HG03196 (cell line): ENCODE measurements at regions not wholly inside any gene's neighbourhood (a gene's known extent, or its start where the extent isn't known, plus 50 kb on each side); places are given as distances from the start of the nearest gene placed in this dataset.
"Not testable (repeated sequence)": the region's sequence is repeated elsewhere in the genome, so short reads cannot be mapped to it uniquely, and the experiment has no call there.

Experiments used
- ATAC-seq: cut with Tn5 transposase; IDR thresholded peaks from one replicate; pipeline ENCODE4 v1.9.1; 2021; ENCODE audit not compliant: unreplicated experiment

DNA sequence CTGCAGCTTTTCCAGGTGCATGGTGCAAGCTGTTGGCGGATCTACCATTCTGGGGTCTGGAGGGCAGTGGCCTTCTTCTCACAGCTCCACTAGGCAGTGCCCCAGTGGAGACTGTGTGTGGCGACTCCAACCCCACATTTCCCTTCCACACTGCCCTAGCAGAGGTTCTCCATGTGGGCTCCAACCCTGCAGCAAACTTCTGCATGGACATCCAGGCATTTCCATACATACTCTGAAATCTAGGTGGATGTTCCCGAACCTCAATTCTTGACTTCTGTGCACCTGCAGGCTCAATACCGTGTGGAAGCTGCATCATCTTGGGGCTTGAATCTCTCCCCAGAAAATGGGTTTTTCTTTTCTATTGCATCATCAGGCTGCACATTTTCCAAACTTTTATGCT is 160.2 kb upstream of the DYRK2 start:
- not testable (repeated sequence) for ATAC-seq

- ATAC-seq, result no peak
Observed at GRCh38 chr12:67489007-67489406, 159.5 kb upstream of the DYRK2 start.

GRCh38 chr12:67496581-67496980 is 152.0 kb upstream of the DYRK2 start:
- ATAC-seq, result no peak

- ATAC-seq, result no peak
Observed at GRCh38 chr12:67498991-67499390, 149.6 kb upstream of the DYRK2 start.

GRCh38 chr12:67501362-67501761 is 147.2 kb upstream of the DYRK2 start:
- ATAC-seq, result no peak

- ATAC-seq, result no peak
Observed at GRCh38 chr12:67504026-67504425, 144.5 kb upstream of the DYRK2 start.

- no peak for ATAC-seq
Observed at GRCh38 chr12:67506739-67507138, 141.8 kb upstream of the DYRK2 start.

DNA sequence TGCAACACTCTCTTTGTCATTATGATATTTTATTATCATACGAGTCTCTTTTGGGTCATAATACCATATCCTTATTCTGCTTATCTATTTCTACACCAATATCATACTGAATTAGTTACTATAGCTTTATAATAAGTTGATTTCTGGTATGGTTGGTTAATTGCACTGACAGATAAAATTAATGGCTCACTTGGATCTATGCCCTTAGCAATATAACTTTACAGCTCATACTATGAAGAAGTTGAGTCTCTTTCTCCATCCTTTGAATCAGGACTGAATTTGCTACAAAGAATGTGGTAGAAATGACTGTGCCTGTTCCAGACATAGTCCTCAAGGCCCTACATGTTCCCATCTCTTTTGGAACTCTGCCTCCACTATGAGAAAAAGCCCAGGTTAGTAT is 139.7 kb upstream of the DYRK2 start:
- no peak for ATAC-seq

- ATAC-seq, result no peak
Observed at GRCh38 chr12:67509666-67510386, 138.7 kb upstream of the DYRK2 start.

- no peak for ATAC-seq
Observed at GRCh38 chr12:67512061-67512460, 136.5 kb upstream of the DYRK2 start.

- ATAC-seq, result no peak
Observed at GRCh38 chr12:67514502-67514901, 134.0 kb upstream of the DYRK2 start.

GRCh38 chr12:67515679-67516340 is 132.7 kb upstream of the DYRK2 start:
- ATAC-seq, result peak; percentile 88

GRCh38 chr12:67517181-67517887 is 131.2 kb upstream of the DYRK2 start:
- ATAC-seq, result no peak

DNA sequence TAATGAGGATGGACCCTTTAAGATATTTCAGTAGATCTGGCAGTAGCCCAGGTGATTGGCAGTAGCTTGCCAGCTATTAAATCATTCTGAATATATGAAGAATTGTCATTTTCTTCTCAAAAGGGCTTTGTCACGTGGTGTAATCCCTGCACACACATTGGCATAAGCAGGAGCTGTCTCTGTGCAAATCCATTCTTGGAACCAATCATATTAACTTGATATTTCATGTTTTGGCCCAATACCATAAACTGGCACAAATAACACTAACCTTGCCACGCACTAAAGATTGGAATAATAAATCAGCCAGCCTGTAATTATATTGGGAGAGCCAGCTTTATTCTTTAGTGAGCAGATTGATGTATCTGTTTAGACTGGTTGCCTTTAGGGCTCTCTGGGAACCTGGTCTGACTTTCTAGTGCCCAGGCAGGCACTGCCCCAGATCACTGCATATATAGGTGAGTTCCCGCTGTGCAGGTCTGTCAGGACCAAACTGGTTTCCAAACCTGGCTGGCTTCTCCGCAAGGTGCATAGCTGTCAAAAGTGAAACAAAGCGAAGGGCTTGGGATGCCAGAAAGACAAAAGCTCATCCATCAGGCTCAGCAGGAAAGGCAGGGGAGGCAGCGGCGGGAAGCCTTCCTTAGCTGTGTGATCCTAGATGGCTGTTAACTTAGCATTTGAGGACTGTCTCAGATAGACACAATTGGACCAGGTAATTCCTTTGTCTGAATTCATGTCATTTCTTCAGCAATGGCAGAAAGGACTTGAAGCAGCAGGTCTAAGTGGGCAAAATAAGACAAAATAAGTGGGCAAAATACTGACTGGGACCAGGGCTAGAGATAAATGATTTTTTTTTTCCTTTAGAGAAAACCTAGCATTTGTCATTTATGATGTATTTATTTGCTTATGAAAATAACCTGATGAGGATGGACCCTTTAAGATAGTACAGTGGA is 128.8 kb upstream of the DYRK2 start:
- no peak for ATAC-seq

DNA sequence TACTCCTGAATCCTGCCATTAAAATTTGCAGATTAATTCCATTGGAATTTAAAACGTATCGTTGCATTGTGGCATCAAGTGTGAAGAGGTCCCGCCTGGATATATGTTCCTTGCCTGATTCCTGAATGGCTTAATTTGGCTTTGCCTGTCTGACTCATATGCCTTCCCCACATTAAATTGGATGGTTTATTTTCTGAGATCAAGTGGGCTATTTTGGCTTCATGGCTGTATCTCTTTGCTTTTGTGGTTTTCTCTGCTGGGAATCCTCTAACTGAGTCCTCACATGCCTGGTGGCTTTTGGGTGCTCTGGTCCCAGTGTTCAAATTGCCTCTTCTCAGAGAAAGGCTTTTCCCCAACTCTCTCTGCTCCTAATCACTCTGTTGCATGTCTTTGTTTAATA is 127.9 kb upstream of the DYRK2 start:
- no peak for ATAC-seq

DNA sequence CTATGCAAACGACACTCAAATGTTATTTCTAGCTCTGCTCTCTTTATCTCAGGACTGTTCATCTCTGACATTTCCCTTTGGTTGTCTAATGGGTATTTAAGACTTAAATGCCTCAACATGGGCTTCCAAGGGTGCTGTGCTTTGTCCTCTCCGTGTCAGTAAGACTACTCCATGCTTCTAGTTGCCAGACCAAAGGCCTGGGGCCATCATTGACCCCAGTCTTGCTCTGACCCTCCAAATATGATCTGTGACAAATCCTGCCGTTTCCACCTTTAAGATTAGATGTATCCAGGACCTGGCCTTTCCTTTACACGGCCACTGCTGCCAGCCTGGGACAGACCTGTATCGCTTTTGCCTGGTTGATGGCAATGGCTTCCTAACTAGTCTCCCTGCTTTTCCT is 126.3 kb upstream of the DYRK2 start:
- ATAC-seq, result no peak

DNA sequence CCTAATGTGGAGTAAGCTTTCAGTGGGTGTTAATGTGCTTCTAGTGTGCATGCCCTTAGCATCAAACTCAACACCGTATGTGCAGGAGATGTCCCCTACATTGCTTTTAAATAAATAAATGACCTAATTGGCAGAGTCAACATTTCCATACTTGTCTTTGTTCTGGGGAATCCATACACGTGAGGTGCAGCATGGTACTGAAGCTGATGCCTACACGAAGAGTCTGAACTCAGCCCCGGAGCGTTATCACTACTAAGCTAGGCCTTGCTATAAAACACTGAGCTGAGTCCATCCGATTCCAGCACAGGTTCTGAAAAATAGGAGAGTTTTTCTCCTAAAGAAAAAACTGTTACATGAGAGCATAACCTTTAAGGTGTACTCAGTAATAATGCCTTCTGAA is 125.0 kb upstream of the DYRK2 start:
- no peak for ATAC-seq

GRCh38 chr12:67524861-67525616 is 123.5 kb upstream of the DYRK2 start:
- ATAC-seq, result no peak

- ATAC-seq, result no peak
Observed at GRCh38 chr12:67525617-67525884, 123.0 kb upstream of the DYRK2 start.

GRCh38 chr12:67526129-67526528 is 122.4 kb upstream of the DYRK2 start:
- no peak for ATAC-seq

DNA sequence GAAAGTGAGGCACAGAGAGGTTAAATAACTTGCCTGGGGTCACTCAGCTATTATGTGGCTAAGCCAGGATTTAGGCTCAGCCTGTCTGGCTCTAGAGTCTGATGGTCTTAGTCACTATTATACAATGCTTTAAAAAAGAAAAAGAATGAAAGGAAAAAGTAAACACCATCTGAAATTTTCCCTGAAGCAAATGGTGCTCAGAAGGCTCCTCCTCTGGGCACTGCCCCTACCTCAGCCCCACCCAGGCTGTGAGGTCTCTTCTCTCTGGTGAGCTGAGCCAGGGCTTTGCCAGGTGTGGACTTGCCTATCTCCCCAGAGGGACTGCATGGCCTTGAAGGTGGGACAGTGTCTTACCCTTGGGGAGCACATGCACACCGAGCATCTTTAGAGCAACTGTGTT is 117.5 kb upstream of the DYRK2 start:
- no peak for ATAC-seq
